GM21737 (cell line): ENCODE measurements at regions not wholly inside any gene's neighbourhood (a gene's known extent, or its start where the extent isn't known, plus 50 kb on each side); places are given as distances from the start of the nearest gene placed in this dataset.

Experiments
- ATAC-seq: cut with Tn5 transposase; IDR thresholded peaks from one replicate; pipeline ENCODE4 v1.9.1; 2021; ENCODE audit warnings: mild to moderate bottlenecking, moderate library complexity; ENCODE audit not compliant: unreplicated experiment

DNA sequence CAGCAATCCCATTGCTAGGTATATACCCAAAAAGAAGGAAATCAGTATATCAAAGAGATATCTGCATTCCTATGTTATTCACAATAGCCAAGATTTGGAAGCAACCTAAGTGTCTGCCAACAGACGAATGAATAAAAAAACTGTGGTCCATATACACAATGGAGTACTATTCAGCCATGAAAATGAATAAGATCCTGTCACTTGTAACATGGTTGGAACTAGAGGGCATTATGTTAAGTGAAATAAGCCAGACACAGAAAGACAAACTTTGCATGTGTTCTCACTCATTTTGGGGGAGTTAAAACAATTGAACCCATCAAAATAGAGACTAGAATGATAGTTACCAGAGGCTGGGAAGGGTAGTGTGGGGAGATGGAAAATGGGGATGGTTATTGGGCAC is 323.5 kb upstream of the NFE2L3 start:
- ATAC-seq: no peak

DNA sequence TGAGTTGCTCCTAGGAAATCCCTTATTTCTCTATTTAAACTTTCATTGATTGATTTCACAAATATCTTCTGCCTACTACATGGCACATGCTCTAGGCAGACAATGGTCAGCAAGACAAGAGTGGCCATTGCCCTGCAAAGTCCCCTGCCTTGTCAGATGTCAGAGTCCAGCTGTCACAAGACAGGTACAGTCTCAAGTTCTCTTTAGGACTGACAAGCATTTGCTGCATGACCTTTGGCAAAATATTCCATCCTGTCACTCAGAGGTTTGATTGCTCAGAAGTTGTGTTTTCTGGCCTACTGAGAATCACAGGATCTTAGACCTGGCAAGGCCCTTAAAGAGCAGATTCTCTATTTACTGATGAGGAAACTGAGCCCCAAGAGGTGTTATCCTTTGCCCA is 322.3 kb upstream of the NFE2L3 start:
- ATAC-seq: no peak

DNA sequence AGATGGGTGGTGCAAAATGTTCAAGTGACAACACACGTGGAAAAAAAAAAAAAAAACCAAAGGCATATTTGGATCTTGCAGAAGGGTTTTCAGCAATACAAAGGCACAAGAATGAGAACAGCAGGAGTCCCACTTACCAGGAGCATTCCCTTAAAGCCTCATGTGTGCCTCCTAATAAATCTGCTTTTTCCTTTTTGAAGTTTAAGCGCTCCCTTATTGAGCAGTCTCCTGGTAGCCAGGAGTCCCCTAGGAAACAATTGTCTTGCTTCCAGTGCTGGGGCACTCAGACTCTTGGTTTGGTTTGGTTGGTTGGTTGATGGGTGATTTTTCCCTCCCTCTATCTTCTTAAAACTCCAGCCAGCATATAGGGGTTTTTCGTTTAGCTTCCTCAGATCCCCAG is 321.8 kb upstream of the NFE2L3 start:
- ATAC-seq: no peak

DNA sequence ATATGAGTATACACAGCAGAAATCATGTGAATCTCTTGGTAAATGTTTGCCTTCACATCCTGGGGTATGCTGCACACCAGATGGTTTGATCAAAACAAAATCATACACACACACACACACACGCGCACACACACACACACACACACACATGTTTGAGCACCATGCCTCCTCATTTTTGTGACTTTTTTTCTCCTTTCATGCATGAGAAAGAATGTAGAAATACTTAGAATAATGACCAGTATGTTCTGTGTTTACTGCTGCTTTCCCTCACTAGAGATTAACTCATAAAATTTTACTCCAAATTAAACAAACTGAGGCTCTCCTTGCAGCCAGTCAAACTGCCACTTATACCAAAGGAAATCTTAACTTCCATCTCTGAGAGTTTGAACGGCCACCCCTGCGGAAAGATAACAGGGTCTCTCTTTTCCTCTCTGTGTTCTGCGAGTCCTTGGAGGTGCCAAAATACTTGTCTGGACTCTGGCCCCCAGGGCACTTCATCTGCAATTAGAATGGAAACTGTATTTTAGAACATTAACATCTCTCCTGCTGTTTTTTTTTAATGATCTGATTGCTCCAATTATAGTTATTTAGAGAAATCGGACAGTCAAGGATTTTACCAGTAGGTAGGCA is 320.8 kb upstream of the NFE2L3 start:
- no peak for ATAC-seq

DNA sequence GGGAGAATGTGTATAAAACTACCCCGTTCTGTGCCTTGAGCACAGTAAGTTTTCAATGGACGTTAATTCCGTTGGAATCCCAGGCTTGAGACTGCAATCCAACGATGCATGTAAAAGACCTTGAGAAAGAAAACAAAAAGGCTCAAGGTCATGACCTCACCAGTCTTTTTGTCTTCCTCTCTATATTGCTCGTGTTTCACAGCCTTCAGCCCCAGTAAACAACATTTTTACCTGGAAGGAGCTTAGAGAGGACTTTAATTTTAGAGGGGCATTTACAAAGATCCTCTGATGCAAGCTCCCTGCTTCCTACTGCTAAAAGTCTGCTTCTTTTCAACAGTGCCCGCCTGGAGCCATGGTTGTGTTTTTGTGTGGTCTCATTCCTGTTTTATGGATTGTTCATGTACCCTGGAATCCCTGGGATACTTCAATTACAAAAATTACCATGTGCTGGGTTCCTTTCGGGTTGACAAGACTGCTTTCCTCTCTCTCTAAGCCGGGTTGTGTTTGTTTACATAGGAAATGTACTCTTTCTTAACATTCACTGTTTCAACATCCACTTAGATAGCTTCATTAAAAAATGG is 320.1 kb upstream of the NFE2L3 start:
- no peak for ATAC-seq

DNA sequence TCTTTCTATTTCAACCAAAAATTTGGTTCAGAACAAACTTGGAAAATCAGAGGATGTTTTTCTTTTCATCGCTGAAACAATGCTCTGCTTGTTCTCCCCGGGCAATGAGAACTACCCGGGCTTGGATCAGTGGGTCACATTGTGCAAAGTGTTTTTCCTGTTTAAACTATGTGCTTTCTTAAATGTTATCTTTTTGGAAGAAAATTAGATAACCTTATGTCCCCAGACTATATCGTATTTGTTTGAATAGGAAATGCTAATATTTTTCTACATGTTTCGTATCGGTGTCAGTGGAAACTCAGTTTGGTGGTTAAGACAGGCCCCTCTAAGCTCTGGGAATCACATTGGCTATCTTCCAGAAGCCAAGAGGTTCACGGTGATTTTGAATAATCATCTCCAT is 319.5 kb upstream of the NFE2L3 start:
- ATAC-seq: no peak

DNA sequence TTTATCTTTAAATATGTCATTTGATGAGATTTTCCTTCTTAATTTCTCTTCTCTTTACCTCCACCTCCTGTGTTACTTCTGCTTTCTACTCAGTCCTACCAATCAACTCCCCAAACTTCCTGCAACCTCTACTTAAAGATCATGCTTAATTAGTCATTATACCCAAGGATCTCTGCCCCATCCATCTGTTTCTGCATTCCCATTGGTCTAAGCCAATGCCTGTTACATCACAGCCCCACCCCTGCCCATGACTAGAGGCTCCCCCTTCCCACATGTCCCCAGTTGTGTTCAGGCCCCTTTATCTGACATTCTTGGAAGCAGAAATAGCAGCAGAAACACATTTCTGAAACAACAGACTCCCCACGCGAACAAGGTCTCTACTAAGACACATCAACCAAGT is 319.1 kb upstream of the NFE2L3 start:
- ATAC-seq: no peak

DNA sequence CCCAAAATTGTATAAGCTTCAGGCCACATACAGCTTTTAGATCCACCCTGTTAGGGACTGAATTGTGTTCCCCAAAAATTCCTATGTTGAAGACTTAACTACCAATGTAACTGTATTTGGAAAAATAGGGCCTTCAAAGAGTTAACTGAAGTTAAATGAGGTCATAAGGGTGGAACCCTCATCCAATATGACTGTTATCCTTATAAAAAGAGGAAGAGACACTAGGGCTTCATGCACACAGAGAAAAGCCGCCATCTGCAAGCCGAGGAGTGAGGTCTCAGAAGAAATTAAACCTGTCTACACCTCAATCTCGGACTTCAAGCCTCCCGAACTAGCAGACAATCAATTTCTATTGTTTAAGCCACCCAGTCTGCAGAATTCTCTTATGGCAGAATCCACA is 317.9 kb upstream of the NFE2L3 start:
- ATAC-seq: no peak

DNA sequence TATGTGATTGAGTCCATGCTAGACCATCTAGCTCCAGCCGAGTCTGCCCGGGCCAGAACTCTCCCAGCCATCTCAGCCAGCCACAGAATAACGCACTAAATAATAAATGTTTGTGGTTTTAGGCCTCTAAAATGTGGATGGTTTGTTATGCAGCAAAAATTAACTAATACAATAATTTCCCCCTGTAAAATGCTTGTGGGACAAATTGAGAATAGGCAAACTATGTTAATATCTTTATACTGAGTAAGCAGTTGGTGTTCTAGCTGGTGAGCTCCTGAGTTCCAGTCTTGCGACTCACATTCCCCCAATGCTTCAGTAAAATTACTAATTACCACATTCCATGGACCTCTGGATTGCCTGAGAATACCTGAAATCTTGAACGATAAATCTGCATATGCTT is 316.8 kb upstream of the NFE2L3 start:
- no peak for ATAC-seq

DNA sequence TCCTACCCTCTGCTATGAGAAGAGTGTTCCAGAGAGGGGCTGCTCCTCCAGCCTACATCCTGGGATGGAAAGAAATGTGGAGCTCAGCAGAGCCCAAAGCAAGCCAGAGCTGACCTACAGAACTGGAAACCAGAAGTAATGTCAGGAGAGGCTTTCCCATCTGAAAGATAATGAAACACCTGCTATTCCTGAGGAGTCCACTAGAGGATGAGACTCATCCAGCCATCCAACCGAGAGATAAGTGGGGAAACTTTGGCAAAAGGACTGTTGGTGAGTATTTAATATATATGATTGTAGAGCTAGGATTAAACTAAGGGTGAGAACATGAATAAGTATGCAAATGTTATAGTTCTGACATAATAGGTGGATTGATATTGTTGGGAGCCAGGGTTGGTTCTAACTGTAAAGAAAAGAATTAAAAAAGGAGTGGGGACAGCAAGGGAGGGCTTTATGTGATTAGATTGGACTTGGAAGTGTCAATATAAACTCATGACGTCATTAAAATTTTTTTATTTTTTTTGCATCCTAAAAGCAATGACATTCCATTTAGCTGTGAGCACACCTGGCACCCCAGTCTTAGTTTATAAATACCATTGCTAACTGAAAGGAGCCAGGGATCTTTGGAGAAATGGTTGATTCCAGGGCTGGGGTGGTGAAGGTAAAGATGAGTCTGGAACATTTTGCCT is 312.8 kb upstream of the NFE2L3 start:
- ATAC-seq: no peak

DNA sequence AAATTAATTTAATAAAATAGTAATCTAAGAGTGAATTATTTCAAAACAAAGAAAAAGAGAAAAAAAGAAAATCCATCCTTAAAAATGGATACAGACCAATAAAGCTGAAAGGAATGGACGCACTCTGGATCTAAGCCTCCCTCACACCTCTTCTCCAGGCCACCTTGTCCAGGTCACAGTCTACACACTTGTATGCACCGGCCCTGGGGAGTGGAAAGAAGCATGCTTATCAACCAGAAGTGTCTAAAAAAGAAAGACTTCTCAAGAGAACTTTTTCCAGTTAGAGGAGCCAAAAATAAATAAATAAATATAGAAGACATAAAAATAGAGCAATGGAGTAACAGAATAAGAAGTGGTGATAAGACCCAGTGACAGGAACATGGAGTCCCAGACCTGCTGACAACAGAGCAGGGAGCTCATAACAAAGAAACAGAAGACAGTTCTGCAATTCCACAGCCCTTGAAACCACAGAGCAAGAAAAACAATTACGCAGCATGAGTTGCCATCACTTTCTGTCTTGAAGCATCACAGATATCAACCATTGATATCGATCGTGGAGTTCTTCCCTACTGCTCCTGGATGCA is 311.7 kb upstream of the NFE2L3 start:
- ATAC-seq: no peak

DNA sequence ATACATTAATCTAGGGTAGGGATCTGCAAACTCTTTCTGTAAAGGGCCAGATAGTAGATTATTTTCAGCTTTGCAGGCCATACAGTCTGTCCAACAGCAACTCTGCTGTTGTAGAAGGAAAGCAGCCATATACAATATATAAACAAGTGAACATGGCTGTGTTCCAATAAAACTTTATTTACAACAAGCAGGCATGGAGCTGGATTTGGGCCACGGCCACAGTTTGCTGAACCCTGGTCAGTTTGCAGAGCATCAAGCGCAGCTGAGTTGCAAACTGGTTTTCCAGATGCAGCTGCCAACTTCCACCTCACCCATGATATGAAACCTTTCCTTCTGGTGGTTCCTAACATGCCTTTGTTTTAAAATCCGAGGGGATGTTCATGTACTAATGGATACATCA is 310.4 kb upstream of the NFE2L3 start:
- ATAC-seq: no peak

DNA sequence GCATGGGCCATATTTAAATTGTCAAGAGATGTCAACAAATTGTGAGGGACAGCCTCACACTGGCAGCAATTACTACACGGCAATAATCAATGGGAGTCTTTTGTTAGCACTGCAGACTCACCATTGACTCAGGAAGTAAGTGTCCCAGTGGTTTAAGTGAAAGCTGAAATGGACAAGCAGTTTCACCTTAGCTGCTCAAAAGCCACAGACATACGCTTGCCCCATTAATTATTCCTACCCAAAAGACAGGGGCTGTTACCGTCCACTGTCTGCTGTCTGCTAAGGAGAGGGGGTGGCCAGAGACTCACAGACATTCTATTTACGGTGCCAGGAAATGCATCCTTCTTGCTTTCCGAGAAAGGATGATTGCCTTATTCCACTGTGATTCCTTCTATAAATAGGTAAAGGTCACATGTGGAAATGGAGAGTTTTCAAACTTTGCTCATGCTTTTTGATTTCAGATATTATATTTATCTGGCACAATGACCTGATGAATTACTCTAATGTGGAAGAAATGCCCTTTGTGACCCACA is 309.7 kb upstream of the NFE2L3 start:
- ATAC-seq: no peak

DNA sequence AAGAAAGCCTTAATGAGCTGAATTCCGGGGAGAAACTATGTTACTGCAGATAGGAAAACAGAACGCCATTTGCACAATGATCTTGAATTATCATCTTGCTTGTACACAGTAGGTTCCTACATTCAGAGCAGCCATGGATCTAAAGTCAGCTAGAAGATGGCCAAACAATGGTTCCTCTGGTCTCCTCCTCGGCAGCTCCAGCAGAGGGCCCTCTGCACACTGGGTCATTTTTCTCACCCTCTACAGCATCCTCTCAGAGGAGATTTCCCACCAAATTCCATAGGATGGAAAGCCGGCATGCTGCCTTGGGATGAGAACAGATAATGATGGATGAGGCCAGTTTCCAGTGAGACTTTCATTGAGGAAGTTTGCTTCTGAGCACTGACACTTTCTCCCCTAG is 308.5 kb upstream of the NFE2L3 start:
- ATAC-seq: no peak

DNA sequence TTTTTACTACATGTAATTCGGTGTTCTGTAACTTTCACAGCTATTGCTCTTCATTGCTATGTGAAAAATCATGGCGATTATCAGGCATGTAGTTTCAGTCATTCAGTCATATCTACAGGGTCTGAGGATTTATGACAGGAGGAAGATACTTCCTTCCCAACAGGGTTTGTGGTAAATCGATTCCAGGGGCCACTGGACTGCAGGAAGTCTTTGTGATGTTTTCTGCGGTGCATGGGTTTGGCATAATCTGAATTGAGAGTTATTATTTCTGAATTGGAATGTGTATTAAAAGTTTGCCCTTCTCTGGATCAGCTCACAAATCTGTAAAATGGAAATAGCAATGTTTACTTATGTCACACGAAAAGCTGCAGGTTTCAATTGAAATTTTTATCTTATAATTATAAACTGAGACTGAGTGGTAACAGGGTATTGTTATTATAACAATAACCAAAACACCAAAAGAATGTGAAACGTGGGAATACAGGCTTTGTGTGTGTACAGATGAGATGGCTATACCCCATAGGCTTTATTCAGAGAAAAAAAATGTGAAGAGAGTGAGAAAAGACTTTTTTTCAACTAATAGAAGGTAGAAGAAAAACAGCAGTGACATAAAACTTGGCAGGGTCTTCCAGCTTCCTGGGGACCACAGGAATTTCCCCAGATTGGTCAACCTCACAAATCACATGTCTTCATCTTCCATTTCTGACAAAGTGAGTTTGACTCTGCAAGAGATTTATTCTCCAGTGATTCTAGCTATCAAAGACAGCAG is 307.7 kb upstream of the NFE2L3 start:
- ATAC-seq: no peak

DNA sequence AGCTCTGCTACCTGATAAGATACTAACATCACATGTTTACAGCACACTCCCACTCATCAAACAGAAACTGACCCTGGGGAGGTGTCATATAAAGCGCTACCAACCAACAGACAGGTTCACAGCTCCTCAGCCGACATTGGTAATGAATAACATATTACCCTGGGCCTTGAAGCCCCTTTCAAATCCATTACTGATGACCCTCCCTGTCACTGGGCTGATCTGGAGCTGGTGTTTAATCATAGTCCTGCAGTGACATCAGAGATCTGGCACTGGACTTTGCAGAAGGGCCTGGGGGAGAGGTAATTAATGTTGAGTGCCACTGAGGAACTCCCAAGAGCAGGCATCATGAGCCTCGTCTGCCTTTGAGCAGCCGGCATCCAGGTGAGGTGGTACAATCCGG is 306.5 kb upstream of the NFE2L3 start:
- ATAC-seq: no peak

DNA sequence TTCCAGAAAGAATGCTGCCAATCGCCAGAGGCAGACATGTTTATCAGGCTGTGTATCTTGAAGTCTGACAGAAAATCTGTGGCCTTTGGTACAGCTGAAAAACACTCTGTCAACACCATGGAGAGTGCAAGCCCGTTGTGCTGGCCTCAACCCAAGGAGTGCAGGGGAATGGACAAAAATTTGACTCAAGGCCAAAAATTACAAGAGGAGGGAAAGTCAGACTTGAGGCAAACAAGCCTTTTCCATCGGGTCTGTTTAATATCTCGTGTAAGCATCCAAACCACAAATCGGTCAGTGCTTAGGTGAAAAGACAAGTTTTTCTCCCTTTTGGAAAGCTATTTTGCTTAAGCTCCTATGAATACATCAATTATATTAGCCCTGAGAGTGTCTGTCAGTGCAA is 305.3 kb upstream of the NFE2L3 start:
- no peak for ATAC-seq

DNA sequence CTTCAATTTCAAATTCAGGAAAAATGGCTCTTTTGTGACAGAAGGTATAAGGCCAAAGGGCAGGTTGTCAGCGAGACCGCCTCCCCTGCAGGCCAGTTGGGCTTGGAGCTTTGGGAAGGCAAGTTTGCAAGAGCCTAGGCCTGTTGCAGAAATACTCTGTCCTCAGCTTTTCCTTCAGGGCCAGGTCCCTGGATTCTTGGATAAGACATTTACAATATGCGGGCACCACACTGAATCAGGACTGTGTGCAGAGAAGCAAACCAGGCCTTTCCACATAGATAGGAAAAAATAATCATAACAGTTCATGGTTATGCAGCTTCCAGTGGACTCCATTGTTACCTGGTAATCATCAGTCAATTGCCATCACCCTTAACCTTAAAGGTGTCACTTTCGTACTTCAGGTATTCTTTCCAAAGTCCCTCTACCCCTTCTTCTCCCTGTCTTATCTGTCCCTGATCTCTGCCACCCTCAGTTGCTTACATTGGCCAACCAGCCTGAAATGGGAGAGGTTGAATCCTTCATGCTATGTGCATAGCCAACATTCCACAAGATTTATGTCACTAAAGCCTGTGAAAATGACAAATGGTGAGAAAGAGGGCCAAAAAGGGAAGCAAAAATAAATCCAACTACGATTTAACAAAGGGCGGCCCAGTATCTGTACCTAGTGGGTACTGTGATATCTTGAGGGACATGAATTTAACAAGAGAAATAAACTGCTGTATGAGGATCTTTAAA is 304.5 kb upstream of the NFE2L3 start:
- no peak for ATAC-seq

DNA sequence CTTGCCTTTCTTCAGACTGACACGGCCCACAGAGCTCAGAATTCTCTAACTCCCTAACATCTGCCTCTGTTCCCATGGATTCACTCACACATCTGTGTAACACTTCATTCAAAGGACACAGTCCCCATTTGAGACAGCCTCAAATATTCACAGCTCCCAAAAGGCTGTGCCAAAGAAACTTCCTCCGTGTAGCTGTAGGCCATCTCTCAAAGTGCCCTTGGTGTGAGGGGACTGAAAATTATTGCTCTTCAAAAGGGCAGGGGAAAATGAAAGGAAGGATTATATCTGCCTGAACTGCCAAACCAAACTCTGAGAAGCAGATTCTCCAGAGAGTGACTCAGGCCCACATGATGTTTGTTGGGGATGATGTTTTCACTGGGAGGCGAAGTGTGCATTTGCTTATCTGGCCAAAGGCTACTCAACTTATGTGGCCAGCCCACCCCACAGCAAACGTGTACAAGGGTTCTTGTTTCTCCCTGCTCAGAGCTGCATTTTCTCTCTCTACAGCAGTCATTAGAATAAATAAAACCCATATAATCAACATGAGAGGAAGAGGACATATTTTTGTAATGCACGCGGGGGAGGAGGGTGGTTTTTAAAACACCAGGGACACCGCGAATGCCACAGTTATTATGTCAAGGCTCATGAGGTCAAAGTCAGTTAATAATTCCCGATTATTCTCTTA is 302.4 kb upstream of the NFE2L3 start:
- no peak for ATAC-seq

DNA sequence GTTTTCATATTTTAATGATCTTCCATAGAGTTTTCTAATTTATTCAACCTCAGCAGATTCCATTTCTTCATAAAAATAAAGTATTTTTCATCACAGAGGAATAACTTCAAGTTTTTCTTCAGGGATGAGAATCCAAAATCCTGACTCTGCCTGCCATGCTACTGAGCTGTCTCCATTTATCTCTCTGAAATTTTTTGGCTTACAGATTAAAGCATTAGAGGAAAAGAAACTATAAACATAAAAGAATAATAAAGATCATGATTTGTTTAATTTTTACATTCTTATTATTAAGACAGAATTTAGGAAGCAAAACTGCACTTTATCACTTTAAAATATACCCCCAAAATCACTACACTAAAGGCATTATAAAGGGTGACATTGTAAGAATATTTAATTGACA is 301.8 kb upstream of the NFE2L3 start:
- ATAC-seq: no peak
